ENCODE measurements at regions not wholly inside any gene's neighbourhood (a gene's known extent, or its start where the extent isn't known, plus 50 kb on each side); places are given as distances from the start of the nearest gene placed in this dataset.
"Not testable (repeated sequence)": the region's sequence is repeated elsewhere in the genome, so short reads cannot be mapped to it uniquely, and the experiment has no call there.

GRCh38 chr15:85260526-85260925 lies 119.9 kb upstream of the AKAP13 start:
- TF ChIP-seq CTCF (IDR thresholded peaks at IDR 0.05; ENCODE audit: low read length); EZH2 (IDR thresholded peaks at IDR 0.05; ENCODE audit: borderline replicate concordance, low read length): not testable (repeated sequence)

Data from OCI-LY1 (cell line).